GM19397 (cell line): ENCODE measurements at regions not wholly inside any gene's neighbourhood (a gene's known extent, or its start where the extent isn't known, plus 50 kb on each side); places are given as distances from the start of the nearest gene placed in this dataset.
"Not testable (repeated sequence)": the region's sequence is repeated elsewhere in the genome, so short reads cannot be mapped to it uniquely, and the experiment has no call there.

Experiments used
- ATAC-seq: cut with Tn5 transposase; IDR thresholded peaks from one replicate; pipeline ENCODE4 v1.9.1; 2021; ENCODE audit warnings: mild to moderate bottlenecking, moderate library complexity; ENCODE audit not compliant: unreplicated experiment

DNA sequence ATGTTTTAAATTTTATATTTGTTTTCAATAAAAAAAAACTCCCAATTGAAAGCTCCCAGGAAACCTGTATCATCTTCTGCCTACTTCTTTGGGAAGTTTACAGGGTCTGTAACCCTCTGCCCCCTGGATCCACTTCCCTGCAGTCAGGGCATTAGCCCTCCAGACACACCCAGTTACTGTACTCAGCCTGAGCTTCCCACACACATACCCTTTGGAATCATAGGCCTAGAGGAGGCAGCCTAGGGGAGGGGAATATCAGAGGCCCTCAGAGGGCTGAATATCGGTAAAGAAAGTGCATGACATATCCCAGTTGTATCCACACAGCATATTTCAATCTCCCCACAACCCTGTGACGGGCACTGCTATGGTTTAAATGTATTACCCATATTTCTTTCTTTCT is 56.2 kb upstream of the TFPI start:
- ATAC-seq = not testable (repeated sequence)

- no peak for ATAC-seq
Observed at GRCh38 chr2:187612857-187613256, 58.6 kb upstream of the TFPI start.

DNA sequence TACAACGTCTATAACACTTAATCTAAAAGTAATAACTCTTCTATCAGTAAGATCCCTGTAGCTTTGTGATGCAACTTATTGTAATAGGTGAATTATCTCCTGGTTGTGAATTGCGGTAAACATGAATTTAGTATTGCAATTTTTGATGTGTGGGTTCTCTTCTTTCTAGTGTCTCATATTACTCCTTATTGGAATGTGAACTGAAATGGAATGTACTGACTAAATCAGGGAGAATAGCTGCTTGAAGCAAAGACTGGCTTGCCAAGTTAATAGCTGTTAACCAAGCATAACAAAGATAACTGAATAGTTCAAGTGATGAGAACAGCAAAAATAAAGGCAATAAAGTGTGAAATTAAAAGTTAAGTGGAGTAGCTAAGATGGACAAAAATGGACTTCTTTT is 60.5 kb upstream of the TFPI start:
- ATAC-seq = no peak

DNA sequence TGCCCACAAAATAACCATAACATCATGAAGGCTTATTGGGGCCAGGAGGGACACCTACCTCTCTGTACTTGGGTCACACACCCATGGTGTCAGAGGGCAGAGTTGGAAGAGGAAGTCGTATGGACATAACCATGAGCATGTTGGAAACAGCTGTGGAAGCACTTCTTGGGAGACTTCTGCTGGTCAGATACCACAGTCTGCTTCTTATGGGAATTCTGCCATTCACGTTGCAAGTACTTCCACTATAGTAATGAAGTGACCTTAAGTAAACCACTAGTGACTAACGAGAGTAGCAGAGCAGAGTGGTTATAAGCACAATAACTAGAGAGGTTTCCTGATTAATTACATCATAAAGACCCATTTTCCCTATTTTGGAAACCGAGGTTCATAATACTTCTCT is 61.1 kb upstream of the TFPI start:
- ATAC-seq = no peak

GRCh38 chr2:187615902-187616301 is 61.7 kb upstream of the TFPI start:
- no peak for ATAC-seq

DNA sequence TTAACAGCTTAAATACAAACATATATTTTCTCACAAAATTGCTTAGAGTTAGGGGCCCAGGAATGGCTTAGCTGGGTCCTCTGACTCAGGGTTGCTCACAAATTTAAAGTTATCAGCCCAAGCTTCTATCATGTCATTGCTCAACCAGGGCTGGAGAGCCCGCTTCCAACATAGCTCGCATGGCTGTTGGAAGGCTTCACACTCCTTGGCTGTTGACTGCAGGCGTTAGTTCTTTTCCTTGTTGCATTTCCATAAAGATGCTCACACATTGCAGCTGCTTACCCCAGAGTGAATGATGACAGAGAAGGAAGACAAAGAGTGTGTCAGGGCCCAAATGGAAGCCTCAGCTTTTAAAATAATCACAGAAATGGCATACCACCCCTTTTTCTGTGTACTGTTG is 62.9 kb upstream of the TFPI start:
- ATAC-seq = no peak

DNA sequence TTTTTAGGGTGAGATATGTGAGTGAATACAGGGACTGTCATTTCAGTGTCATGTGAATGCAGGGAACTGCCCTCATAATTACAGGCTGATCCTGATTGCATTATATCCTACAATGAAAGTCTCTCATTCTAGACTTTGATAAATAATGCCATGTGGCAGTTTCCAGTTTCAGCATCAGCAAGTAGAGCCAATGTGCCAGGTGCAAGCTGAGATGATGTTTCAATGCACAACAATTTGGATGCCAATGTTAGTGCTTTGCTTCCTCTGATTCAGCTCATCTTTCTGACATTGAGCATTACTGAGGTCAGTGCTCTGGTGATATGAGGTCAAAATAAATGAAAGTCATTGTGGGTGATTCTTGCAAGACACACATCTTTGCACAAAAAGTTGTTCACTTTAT is 63.7 kb upstream of the TFPI start:
- ATAC-seq = no peak

DNA sequence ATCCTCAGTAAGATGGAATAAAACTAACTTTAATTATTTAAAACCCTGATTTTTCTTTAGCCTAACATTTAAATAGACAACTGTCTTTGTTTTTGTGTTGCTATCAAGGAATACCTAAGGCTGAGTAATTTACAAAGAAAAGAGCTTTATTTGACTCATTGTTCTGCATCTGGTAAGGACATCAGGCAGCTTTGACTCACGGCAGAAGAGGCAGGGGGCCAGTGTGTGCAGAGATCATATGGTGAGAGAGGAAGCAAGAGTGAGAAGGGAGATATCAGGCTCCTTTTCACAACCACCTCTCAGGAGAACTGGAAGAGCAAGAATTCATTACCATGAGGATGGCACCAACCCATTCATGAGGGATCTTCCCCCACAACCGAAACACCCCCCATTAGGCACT is 64.6 kb upstream of the TFPI start:
- ATAC-seq = no peak

- no peak for ATAC-seq
Observed at GRCh38 chr2:187627153-187627552, 72.9 kb upstream of the TFPI start.

GRCh38 chr2:187636731-187637391 is 82.6 kb upstream of the TFPI start:
- ATAC-seq = not testable (repeated sequence)

GRCh38 chr2:187637392-187637740 is 83.1 kb upstream of the TFPI start:
- ATAC-seq = not testable (repeated sequence)

GRCh38 chr2:187637771-187638170 is 83.5 kb upstream of the TFPI start:
- ATAC-seq = not testable (repeated sequence)

DNA sequence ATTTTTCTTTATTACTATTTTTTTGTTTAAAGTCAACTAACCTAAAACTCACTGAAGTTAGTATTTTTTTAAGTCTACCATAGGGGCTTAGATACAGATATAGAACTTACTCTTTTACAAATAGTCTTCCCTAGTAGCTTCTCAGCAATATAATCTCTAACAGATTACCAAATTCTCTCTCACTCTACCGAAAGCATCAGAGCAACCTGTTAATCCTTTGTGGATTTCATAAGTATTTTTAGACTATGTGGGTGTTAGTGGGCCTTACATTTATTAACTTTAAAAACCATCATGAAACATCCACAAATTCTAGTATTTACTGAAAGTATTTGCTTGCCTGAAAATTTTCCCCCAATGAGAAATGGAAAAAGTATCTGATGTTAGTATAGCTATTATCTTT is 84.6 kb upstream of the TFPI start:
- peak; percentile 53 for ATAC-seq

DNA sequence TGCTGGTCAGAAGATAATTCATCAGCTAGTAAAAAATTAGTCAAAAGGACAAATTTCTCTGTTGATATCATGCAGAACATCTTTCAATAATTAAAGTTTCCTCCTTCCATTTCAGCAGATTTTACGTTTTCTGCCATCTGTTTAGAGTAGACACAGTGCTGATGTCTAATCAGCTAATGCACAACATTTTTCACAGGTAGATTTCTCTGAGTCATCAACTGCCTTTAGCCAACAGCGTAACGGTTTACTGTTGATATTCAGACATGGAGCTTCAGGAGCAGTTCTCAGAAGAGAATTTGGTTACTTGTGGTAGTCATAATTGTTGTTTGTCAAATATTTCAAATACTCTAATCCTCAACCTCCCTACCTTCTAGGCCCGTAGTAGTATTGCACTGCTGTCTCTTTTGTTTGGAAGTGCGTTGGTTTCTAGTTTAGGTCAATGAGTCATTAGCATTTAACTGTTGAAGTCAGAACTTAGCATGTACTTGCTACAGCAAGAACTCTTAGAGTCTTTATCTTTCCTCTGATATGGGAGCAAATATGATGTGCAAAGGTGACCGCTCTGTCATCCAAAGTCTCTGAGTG is 86.8 kb upstream of the TFPI start:
- ATAC-seq = no peak

- no peak for ATAC-seq
Observed at GRCh38 chr2:187642498-187642897, 88.3 kb upstream of the TFPI start.

DNA sequence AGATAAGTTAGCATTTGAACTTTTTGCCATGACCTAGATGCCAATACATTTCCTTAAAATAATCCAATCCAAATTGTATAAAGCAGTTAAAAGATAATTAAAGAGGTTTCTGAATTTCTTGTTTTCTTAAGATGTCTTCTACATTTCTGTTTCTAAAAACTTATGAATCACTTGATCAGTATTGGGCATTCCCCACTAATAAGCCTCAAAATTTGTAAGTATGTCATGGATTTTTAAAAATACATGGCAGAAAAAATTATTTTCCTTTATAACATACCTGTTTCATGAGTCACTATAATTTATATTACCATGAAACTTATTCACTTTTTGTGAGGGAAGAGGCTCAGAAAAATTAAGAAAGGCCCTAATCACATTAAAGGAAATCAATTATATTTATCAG is 90.3 kb upstream of the TFPI start:
- ATAC-seq = no peak

DNA sequence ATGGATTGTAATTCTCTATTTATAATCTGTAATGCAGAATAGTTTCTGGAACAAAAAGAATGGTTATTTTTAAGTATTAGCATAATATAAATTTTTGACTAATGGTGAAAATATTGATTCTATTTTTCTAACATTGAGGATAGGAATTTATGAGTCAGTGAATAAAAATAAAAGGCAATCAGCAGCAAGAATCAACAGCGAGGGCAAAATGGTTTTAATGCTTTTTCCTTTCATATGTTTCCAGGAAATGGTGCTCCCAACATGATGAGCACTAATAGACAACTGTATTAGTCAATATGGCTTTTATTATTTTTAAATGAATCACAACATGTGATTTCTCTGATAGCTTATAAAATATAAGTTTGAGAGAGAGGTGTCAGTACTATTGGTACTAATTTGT is 90.7 kb upstream of the TFPI start:
- no peak for ATAC-seq

- no peak for ATAC-seq
Observed at GRCh38 chr2:187646556-187646955, 92.3 kb upstream of the TFPI start.

DNA sequence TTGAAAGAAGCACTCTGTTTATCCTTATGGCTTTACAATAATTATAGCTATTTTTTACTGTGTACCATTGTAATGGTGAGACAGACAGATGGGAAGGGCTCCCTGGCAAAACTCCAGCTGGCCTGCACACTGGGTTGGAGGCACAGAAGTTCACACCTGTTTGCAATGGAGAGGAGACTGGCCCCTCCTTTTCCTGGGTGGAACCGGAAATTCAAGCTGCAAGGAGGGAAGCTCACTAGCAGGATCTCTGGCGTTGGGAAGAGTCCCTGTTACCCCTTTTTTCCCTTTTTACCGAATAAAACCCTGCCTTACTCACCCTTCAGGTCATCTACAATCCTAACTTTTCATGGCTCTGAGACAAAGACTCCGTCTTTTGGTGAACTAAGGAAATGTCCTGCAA is 100.3 kb upstream of the TFPI start:
- no peak for ATAC-seq

DNA sequence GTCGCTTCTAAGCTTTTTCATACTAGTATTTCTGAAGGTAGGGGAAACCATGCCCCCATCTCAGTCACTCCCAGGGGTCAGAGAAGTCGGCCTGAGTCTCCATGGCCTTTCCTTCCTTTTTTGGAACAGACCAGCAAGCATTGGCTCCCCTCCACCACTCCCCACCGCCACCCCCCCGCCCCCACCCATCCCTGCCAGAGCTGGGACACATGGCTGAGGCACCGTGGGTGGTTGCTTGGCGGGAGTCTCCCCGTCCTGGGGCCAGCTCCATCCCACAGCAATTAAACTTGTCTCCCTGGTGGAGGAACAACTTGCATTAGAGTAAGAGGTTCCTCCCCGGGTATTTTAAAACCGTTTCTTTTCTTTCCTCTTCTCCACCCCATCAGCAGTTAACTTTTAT is 100.8 kb upstream of the TFPI start:
- no peak for ATAC-seq

GRCh38 chr2:187656123-187656522 is 101.9 kb upstream of the TFPI start:
- no peak for ATAC-seq

GRCh38 chr2:187658952-187659525 is 104.8 kb upstream of the TFPI start:
- ATAC-seq = no peak

GRCh38 chr2:187676050-187676449 is 121.8 kb upstream of the TFPI start:
- ATAC-seq = not testable (repeated sequence)
